Lung (tissue), 11 donors: ENCODE measurements at regions not wholly inside any gene's neighbourhood (a gene's known extent, or its start where the extent isn't known, plus 50 kb on each side); places are given as distances from the start of the nearest gene placed in this dataset.

Source experiments
- ATAC-seq: fragments of 200-7000 bp; cut with Tn5 transposase; one replicate; pipeline ENCODE4 v1.9.1; 2020; ENCODE audit warnings: moderate number of reproducible peaks; ENCODE audit not compliant: insufficient read depth, low FRiP score
- DNase-seq, 3 donors: peaks; one replicate each; pipeline ENCODE4 v3.0.0-alpha.2; 2013 to 2017
- H3K27ac ChIP-seq, 2 donors: one replicate each; pipeline ENCODE4 v1.5.1; 2013; ENCODE audit warnings: mild to moderate bottlenecking in 2 of 2, moderate library complexity in 2 of 2, control low read depth in 1 of 2, inconsistent platforms in 1 of 2, low read depth in 1 of 2, low read length in 1 of 2
- H3K27me3 ChIP-seq, 3 donors: one replicate each; pipeline ENCODE4 v1.5.1; 2013; ENCODE audit warnings: low read length in 2 of 3; ENCODE audit not compliant: control insufficient read depth in 3 of 3, insufficient read depth in 3 of 3
- H3K36me3 ChIP-seq, 4 donors: one replicate each; pipeline ENCODE4 v1.5.1; 2013; ENCODE audit warnings: low read length in 4 of 4, mild to moderate bottlenecking in 1 of 4, moderate library complexity in 1 of 4; ENCODE audit not compliant: control insufficient read depth in 4 of 4, insufficient read depth in 4 of 4
- H3K4me1 ChIP-seq, 5 donors: one replicate each; pipeline ENCODE4 v1.5.1; 2013; ENCODE audit warnings: low read length in 5 of 5, mild to moderate bottlenecking in 2 of 5, moderate library complexity in 1 of 5; ENCODE audit not compliant: control insufficient read depth in 5 of 5, insufficient read depth in 5 of 5
- H3K4me3 ChIP-seq: one replicate; pipeline ENCODE4 v1.5.1; 2013; ENCODE audit warnings: mild to moderate bottlenecking, control low read depth, moderate library complexity
- H3K9ac ChIP-seq, 2 donors: one replicate each; pipeline ENCODE4 v1.5.1; 2013; ENCODE audit warnings: low read length in 2 of 2, control low read depth in 1 of 2; ENCODE audit not compliant: insufficient read depth in 1 of 2
- H3K9me3 ChIP-seq, 4 donors: one replicate each; pipeline ENCODE4 v1.5.1; 2013; ENCODE audit warnings: low read length in 3 of 4, mild to moderate bottlenecking in 1 of 4, moderate library complexity in 1 of 4; ENCODE audit not compliant: control insufficient read depth in 4 of 4, insufficient read depth in 3 of 4
- CTCF ChIP-seq: IDR thresholded peaks from 2 replicates; pipeline ENCODE4 v1.5.1; 2012; ENCODE audit warnings: mild to moderate bottlenecking; ENCODE audit errors: control extremely low read depth, extremely low read depth
- WGBS, 2 donors: extraction: QIAGEN DNeasy Blood & Tissue Kit; methylation state at CpG; one replicate each; pipeline ENCODE4 v1.1.7; 2013; 5-methylcytosine and 5-hydroxymethylcytosine counted together
- donor health status: control.
- donor health status: control.
- donor health status: Bipolar disorder and iron deficiency.
- donor health status: healthy.
- donor health status: DM: yes; HTN: yes; CAD: no.

GRCh38 chr1:214124281-214124805 is 136.6 kb downstream of the PROX1 start:
- H3K4me1 ChIP-seq, result peaks cover 0 to 7% (median 0%) of the 10 kb centered on the region in 5 donors
- no peak overlapping the region for H3K4me3 ChIP-seq
- H3K9me3 ChIP-seq, result no peaks in the 10 kb centered on the region
- no peak overlapping the region for H3K9ac ChIP-seq
- no peaks in the 10 kb centered on the region for H3K36me3 ChIP-seq
- H3K27me3 ChIP-seq, result peaks cover 0 to 3% (median 0%) of the 10 kb centered on the region in 3 donors
- no peak for TF ChIP-seq CTCF
- DNase-seq, result no peak
- 62 to 63% methylated on average over 7 of the region's 7 CpGs for WGBS, 2 donors
- H3K27ac ChIP-seq, result no peak overlapping the region
- no peak for ATAC-seq

DNA sequence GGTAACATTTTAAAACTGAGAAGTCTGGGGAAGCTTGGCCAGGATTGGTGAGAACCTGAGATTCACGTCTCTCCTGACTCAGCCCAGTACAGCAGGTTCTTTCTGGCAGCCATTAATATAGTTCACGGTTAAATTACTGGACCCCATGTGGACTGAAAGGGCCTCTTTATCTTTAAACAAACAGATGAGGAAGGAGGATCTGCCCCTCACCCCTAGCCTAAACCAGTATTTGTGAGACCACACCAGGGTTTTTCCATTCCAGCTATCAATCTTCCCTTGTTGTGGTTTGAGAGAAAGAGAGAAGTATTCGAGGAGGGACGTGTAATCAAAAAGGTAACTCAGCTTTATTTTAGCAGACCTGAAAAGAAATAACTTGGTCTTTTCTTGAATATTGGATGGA is 137.1 kb downstream of the PROX1 start:
- Histone ChIP-seq H3K9ac (no peak overlapping the region), H3K27me3 (peaks cover 0 to 3% (median 0%) of the 10 kb centered on the region in 3 donors), H3K4me3 (no peak overlapping the region), H3K27ac (no peak overlapping the region), H3K4me1 (peaks cover 0 to 7% (median 0%) of the 10 kb centered on the region in 5 donors), H3K36me3 (no peaks in the 10 kb centered on the region), H3K9me3 (no peaks in the 10 kb centered on the region)
- no peak for DNase-seq
- ATAC-seq, result no peak
- 36 to 52% methylated on average over 4 of the region's 4 CpGs for WGBS, 2 donors
- TF ChIP-seq CTCF, result no peak

DNA sequence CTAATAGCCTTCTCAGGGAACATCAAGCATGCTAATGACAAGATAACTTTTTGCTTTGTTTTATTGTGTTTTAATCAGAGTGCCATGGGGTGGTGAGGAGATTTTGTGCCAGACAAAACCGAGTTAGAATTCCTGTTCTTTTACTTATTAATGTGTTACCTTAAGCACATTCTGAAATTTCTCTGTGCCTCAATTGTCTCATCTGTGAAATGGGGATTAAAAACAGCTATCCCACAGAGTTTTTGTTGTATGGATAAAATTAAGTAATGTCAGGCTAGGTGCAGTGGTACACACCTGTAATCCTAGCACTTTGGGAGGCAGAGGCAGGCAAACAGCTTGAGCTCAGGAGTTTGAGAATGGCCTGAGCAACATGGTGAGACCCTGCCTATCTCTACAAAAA is 138.0 kb downstream of the PROX1 start:
- H3K9ac ChIP-seq, result no peak overlapping the region
- peaks cover 0 to 3% (median 0%) of the 10 kb centered on the region in 3 donors for H3K27me3 ChIP-seq
- ATAC-seq (no peak), DNase-seq (no peak)
- no peak overlapping the region for H3K27ac ChIP-seq
- peaks cover 0 to 7% (median 0%) of the 10 kb centered on the region in 5 donors for H3K4me1 ChIP-seq
- no peaks in the 10 kb centered on the region for H3K36me3 ChIP-seq
- 69 to 75% methylated on average over 1 of the region's 1 CpG for WGBS, 2 donors
- H3K9me3 ChIP-seq, result no peaks in the 10 kb centered on the region
- no peak for TF ChIP-seq CTCF
- H3K4me3 ChIP-seq, result no peak overlapping the region

DNA sequence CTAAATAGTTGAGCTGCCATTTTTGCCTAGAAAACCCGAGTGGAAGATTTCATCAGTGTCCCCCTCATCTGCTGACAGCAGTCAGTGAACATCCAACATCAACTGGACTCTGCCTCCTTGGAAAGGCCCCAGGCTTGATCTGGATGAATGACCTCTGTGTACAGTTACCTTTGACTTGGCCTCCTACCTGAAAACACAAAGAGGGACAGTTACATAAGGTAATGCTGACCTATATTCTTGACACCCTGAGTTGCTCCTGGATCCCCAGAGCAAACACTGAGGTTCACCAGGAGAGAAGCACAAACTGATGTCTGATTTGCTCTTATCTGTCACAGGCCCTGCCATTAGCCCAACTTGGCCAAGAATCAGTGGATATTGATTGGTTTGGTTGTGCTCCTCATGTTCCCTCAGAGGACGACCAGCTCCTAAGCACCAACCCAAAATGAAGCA is 138.9 kb downstream of the PROX1 start:
- peaks cover 0 to 7% (median 0%) of the 10 kb centered on the region in 5 donors for H3K4me1 ChIP-seq
- no peaks in the 10 kb centered on the region for H3K9me3 ChIP-seq
- H3K27ac ChIP-seq, result no peak overlapping the region
- ATAC-seq (no peak), DNase-seq (no peak)
- no peak overlapping the region for H3K4me3 ChIP-seq
- peaks cover 0 to under 1% (median 0%) of the 10 kb centered on the region in 3 donors for H3K27me3 ChIP-seq
- WGBS, 2 donors, result 91 to 93% methylated on average over 2 of the region's 2 CpGs
- no peak for TF ChIP-seq CTCF
- H3K9ac ChIP-seq, result no peak overlapping the region
- no peaks in the 10 kb centered on the region for H3K36me3 ChIP-seq
